Endothelial cell of umbilical vein (primary cell): ENCODE measurements at regions not wholly inside any gene's neighbourhood (a gene's known extent, or its start where the extent isn't known, plus 50 kb on each side); places are given as distances from the start of the nearest gene placed in this dataset.

ENCODE experiments used
- BruUV-seq: library from RNA; stranded (reverse); fragments of 400-500 nt; replicated peaks from 2 replicates; lab custom pipeline; 2021; lab: Mats Ljungman, UMichigan
- CTCF ChIA-PET: fragments of 300-600, 350-600 bp; sonication (Branson Sonifier 250); formaldehyde crosslinking; loops from one replicate; lab custom pipeline; 2021; ENCODE audit warnings: antibody characterized with exemption, inconsistent platforms; lab: Charles Lee
- POLR2A ChIA-PET: fragments of 300-600, 350-600 bp; sonication (Branson Sonifier 250); formaldehyde crosslinking; loops from one replicate; lab custom pipeline; 2021; ENCODE audit warnings: antibody characterized with exemption, inconsistent platforms; lab: Charles Lee
- DNase-seq: peaks from one replicate; pipeline ENCODE4 v3.0.0-alpha.2; 2011; ENCODE audit warnings: low read depth, low spot score
- FAIRE-seq: peaks from 2 replicates; lab custom pipeline; 2011; peaks lifted over from hg19 to GRCh38; lab: Jason Lieb, UNC
- H2AFZ ChIP-seq: 2 replicates; pipeline ENCODE4 v1.6.0; 2012; ENCODE audit warnings: low read depth, low read length, control low read depth, inconsistent platforms
- H3K27ac ChIP-seq: 2 replicates; pipeline ENCODE4 v1.5.1; 2011; ENCODE audit warnings: low read depth, mild to moderate bottlenecking, control low read depth, low read length, moderate library complexity; ENCODE audit not compliant: insufficient read depth
- H3K27me3 ChIP-seq, 2 experiments: 2 replicates each; pipeline versions ENCODE4 v1.6.0 to v1.6.1; 2011; ENCODE audit warnings: low read length in 2 of 2, mixed read lengths in 1 of 2; ENCODE audit not compliant: control insufficient read depth in 2 of 2, insufficient read depth in 2 of 2
- H3K36me3 ChIP-seq, 2 experiments: 2 replicates in 1 of 2; 3 replicates in 1 of 2; pipeline ENCODE4 v1.5.1; 2011; ENCODE audit warnings: low read length in 2 of 2, mild to moderate bottlenecking in 1 of 2, moderate library complexity in 1 of 2; ENCODE audit not compliant: control insufficient read depth in 2 of 2, insufficient read depth in 2 of 2; ENCODE audit errors: extremely low read depth in 1 of 2
- H3K4me1 ChIP-seq: 3 replicates; pipeline ENCODE4 v1.5.1; 2011; ENCODE audit warnings: mild to moderate bottlenecking, low read length; ENCODE audit not compliant: control insufficient read depth, insufficient read depth; ENCODE audit errors: extremely low read depth
- H3K4me2 ChIP-seq: 2 replicates; pipeline ENCODE4 v1.6.1; 2011; ENCODE audit warnings: low read length, control low read depth, mixed read lengths; ENCODE audit not compliant: insufficient read depth
- H3K4me3 ChIP-seq, 3 experiments: fragments of 200-600 bp in 1 of 3; sonication (generic), shearing (Covaris generic) in 1 of 3; replicated peaks in 1 of 3; 2 replicates each; pipeline ENCODE4 v1.5.1; 2011 to 2016; ENCODE audit warnings: control low read depth in 3 of 3, low read length in 3 of 3, mild to moderate bottlenecking in 2 of 3, inconsistent platforms in 1 of 3, low read depth in 1 of 3, moderate library complexity in 1 of 3; ENCODE audit not compliant: insufficient read depth in 1 of 3
- H3K79me2 ChIP-seq: 2 replicates; pipeline ENCODE4 v1.6.0; 2012; ENCODE audit warnings: low read length, inconsistent platforms; ENCODE audit not compliant: control insufficient read depth, insufficient read depth
- H3K9ac ChIP-seq: replicated peaks from 2 replicates; pipeline ENCODE3; 2011; ENCODE audit warnings: low read length, control low read depth; ENCODE audit not compliant: insufficient read depth; ENCODE audit errors: extremely low read depth
- H3K9me1 ChIP-seq: replicated peaks from 3 replicates; pipeline ENCODE4 v1.6.0; 2011; ENCODE audit warnings: mild to moderate bottlenecking, low read length; ENCODE audit not compliant: control insufficient read depth, insufficient read depth; ENCODE audit errors: extremely low read depth
- H3K9me3 ChIP-seq: replicated peaks from 2 replicates; pipeline ENCODE4 v1.5.1; 2012; ENCODE audit warnings: low read length, inconsistent platforms; ENCODE audit not compliant: control insufficient read depth, insufficient read depth
- H4K20me1 ChIP-seq: replicated peaks from 2 replicates; pipeline ENCODE3; 2011; ENCODE audit warnings: mild to moderate bottlenecking, low read length; ENCODE audit not compliant: control insufficient read depth, insufficient read depth; ENCODE audit errors: extremely low read depth
- EZH2 ChIP-seq: IDR thresholded peaks from 2 replicates; pipeline ENCODE4 v1.6.1; 2012; ENCODE audit warnings: borderline replicate concordance, low read depth, mild to moderate bottlenecking, moderate library complexity, low read length, inconsistent platforms; ENCODE audit not compliant: severe bottlenecking
- FOS ChIP-seq: IDR thresholded peaks from 2 replicates; pipeline ENCODE4 v1.6.1; 2011; ENCODE audit warnings: mild to moderate bottlenecking, low read length, moderate library complexity, borderline replicate concordance; ENCODE audit not compliant: insufficient read depth
- GATA2 ChIP-seq: IDR thresholded peaks from 2 replicates; pipeline ENCODE4 v1.7.0; 2011; ENCODE audit warnings: low read depth, mild to moderate bottlenecking, moderate library complexity, mixed read lengths, low read length; ENCODE audit not compliant: insufficient read length, insufficient read depth
- JUN ChIP-seq: IDR thresholded peaks from 2 replicates; pipeline ENCODE4 v1.6.1; 2011; ENCODE audit warnings: borderline replicate concordance, low read depth; ENCODE audit not compliant: insufficient read length, insufficient read depth
- MYC ChIP-seq: IDR thresholded peaks from one replicate; pipeline ENCODE4 v1.6.1; 2011; ENCODE audit warnings: mild to moderate bottlenecking, low read depth, low read length
- POLR2A ChIP-seq: IDR thresholded peaks from 2 replicates; pipeline ENCODE4 v1.6.1; 2012; ENCODE audit warnings: low read depth, mild to moderate bottlenecking, control low read depth, low read length
- POLR2AphosphoS5 ChIP-seq: IDR thresholded peaks from 2 replicates; pipeline ENCODE4 v1.6.1; 2012; ENCODE audit warnings: low read depth, mild to moderate bottlenecking, control low read depth, low read length, moderate library complexity; ENCODE audit not compliant: insufficient read depth
- dilution Hi-C: fragments of 300-500 bp; cut with MboI; formaldehyde crosslinking; loops from one replicate; pipeline ENCODE4 v1.15.0; 2019; ENCODE audit warnings: low sequenced_read_pairs; ENCODE audit not compliant: extremely low pct_ligation_motif_present
- intact Hi-C: fragments of 100-400 bp; cut with micrococcal nuclease; formaldehyde crosslinking; loops from one replicate; pipeline ENCODE4 v1.10.0; 2022
- TF ChIP-seq, protein P1 (sequence below): IDR thresholded peaks from 2 replicates; pipeline ENCODE4 v1.6.1; 2011; ENCODE audit not compliant: insufficient read depth, insufficient read length
- TF ChIP-seq, protein P2 (sequence below), 2 donors: IDR thresholded peaks; 1 replicate in 1 of 2; 2 replicates in 1 of 2; pipeline ENCODE4 v1.5.1; 2011; ENCODE audit warnings: low read length in 2 of 2, mild to moderate bottlenecking in 2 of 2, moderate library complexity in 2 of 2, control low read depth in 1 of 2, inconsistent platforms in 1 of 2, low read depth in 1 of 2; ENCODE audit not compliant: insufficient read depth in 1 of 2; ENCODE audit errors: extremely low read depth in 1 of 2

DNA sequence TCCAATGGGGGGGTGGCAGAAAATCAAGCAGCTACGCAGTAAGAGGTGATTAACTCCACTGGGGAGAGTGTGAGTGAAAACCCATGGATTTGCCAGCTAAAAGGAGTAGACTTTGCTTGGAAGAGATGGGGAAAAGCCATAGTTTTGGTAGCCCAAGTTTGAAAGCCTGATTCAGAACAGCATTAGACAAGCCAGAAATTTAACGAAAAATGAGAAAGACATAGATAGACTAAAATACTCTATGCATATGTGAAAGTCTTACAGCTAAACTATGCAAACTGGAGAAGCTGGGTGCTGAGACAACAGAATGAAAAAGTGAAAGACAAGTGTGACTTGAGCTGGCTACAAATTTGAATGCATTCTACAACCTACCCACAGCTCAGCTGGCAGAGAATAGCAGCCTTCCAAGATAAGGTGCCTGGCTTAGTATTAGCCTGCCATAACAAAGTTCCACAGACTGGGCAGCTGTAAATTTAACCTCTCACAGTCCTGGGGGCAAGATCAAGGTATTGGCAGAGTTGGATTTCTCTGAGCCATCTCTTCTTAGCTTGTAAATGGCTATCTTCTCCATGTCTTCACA, 156.6 kb downstream of the CDC14C start:
- Histone ChIP-seq H2AFZ (no peak overlapping the region), H3K27ac (no peak overlapping the region), H3K9ac (no peak overlapping the region), H3K4me3 (no peak overlapping the region), H4K20me1 (no peaks in the 10 kb centered on the region), H3K9me3 (peaks cover 4% of the 10 kb centered on the region), H3K9me1 (no peaks in the 10 kb centered on the region), H3K4me2 (no peak overlapping the region), H3K4me1 (no peaks in the 10 kb centered on the region), H3K27me3 (no peaks in the 10 kb centered on the region), H3K79me2 (no peaks in the 10 kb centered on the region), H3K36me3 (no peaks in the 10 kb centered on the region)
- no peak for DNase-seq
- BruUV-seq, result no TSS peak
- TF ChIP-seq EZH2 (no peak), GATA2 (no peak), JUN (no peak), POLR2A (no peak), FOS (no peak), MYC (no peak), POLR2AphosphoS5 (no peak)
- TF ChIP-seq, protein P1, sequence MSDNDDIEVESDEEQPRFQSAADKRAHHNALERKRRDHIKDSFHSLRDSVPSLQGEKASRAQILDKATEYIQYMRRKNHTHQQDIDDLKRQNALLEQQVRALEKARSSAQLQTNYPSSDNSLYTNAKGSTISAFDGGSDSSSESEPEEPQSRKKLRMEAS, result no peak
- TF ChIP-seq, protein P2, sequence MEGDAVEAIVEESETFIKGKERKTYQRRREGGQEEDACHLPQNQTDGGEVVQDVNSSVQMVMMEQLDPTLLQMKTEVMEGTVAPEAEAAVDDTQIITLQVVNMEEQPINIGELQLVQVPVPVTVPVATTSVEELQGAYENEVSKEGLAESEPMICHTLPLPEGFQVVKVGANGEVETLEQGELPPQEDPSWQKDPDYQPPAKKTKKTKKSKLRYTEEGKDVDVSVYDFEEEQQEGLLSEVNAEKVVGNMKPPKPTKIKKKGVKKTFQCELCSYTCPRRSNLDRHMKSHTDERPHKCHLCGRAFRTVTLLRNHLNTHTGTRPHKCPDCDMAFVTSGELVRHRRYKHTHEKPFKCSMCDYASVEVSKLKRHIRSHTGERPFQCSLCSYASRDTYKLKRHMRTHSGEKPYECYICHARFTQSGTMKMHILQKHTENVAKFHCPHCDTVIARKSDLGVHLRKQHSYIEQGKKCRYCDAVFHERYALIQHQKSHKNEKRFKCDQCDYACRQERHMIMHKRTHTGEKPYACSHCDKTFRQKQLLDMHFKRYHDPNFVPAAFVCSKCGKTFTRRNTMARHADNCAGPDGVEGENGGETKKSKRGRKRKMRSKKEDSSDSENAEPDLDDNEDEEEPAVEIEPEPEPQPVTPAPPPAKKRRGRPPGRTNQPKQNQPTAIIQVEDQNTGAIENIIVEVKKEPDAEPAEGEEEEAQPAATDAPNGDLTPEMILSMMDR (IDR thresholded peaks at IDR 0.05; ENCODE audit: extremely low read depth in 1 of 2, insufficient read depth in 1 of 2, low read depth in 1 of 2, low read length in 2 of 2), result no peak
- no peak for FAIRE-seq
- dilution Hi-C loops (no loop called here), intact Hi-C loops (no loop called here)
- POLR2A ChIA-PET, result no interaction called here
- CTCF ChIA-PET, result no interaction called here
